Activated naive CD8-positive, alpha-beta T cell treated with anti-CD3 and anti-CD28 coated beads for 36 hours (primary cell): ENCODE measurements at regions not wholly inside any gene's neighbourhood (a gene's known extent, or its start where the extent isn't known, plus 50 kb on each side); places are given as distances from the start of the nearest gene placed in this dataset.

Source experiments
- DNase-seq: peaks from one replicate; pipeline ENCODE4 v3.0.0; 2021
- H3K27ac Mint-ChIP-seq: one replicate; pipeline ENCODE4 v1.8.0; 2022; ENCODE audit warnings: mild to moderate bottlenecking, moderate library complexity, mixed read lengths
- H3K27me3 Mint-ChIP-seq: one replicate; pipeline ENCODE4 v1.8.0; 2022; ENCODE audit warnings: mild to moderate bottlenecking, mixed read lengths
- H3K36me3 Mint-ChIP-seq: one replicate; pipeline ENCODE4 v1.8.0; 2021; ENCODE audit warnings: mild to moderate bottlenecking, mixed read lengths
- H3K4me1 Mint-ChIP-seq: one replicate; pipeline ENCODE4 v1.8.0; 2021; ENCODE audit warnings: mixed read lengths
- H3K4me3 Mint-ChIP-seq: one replicate; pipeline ENCODE4 v1.8.0; 2022; ENCODE audit warnings: mild to moderate bottlenecking, moderate library complexity, mixed read lengths
- H3K9me3 Mint-ChIP-seq: one replicate; pipeline ENCODE4 v1.8.0; 2022; ENCODE audit warnings: mixed read lengths

DNA sequence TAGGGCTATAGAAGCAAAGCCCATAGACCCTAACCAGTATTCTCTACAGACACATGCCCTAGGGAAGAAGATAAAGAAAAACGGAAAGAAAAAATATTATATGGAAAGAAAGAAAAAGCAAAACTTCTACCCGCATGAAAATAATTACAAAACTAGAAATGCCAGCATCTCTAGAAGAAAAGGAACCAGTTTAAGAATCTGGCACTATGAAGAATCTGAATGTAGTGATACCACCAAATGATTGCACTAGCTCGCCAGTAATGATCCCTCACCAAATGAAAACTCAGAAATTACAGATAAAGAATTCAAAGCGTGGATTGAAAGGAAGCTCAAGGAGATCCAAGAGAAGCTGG, 341.9 kb upstream of the GRIA1 start:
- Mint-ChIP-seq H3K4me1 (no peaks in the 10 kb centered on the region), H3K36me3 (no peaks in the 10 kb centered on the region), H3K27me3 (no peaks in the 10 kb centered on the region), H3K27ac (no peak overlapping the region), H3K9me3 (peaks cover 23% of the 10 kb centered on the region), H3K4me3 (no peak overlapping the region)
- no peak for DNase-seq

DNA sequence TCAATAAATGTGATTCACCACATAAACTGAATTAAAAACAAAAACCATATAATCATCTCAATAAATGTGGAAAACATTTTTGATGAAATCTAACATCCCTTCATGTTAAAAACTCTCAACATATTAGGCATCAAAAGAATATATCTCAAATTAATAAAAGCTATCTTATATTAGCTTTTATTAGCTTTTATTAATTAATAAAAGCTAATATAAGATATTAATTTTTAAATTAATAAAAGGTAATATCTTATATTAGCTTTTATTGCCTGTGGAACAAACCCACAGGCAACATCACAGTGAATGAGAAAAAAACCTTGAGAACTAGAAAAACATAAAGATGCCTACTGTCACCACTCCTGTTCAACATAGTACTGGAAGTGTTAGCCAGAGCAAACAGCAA, 338.9 kb upstream of the GRIA1 start:
- no peak overlapping the region for H3K4me3 Mint-ChIP-seq
- H3K36me3 Mint-ChIP-seq: no peaks in the 10 kb centered on the region
- no peaks in the 10 kb centered on the region for H3K27me3 Mint-ChIP-seq
- H3K9me3 Mint-ChIP-seq: peaks cover 16% of the 10 kb centered on the region
- H3K4me1 Mint-ChIP-seq: no peaks in the 10 kb centered on the region
- DNase-seq: no peak
- no peak overlapping the region for H3K27ac Mint-ChIP-seq

DNA sequence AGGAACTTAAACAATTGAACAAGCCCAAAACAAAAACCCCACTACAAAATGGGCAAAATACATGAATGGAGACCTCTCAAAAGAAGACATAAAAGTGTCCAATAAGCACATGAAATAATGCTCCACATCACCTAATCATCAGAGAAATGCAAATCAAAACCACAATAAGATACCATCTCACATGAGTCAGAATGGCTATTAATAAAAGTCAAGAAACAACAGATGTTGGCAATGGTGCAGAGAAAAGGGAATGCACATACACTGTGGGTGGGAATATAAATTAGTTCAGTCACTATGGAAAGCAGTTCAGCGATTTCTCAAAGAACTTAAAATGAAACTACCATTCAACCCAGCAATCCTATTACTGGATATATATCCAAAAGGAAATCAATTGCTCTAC, 337.4 kb upstream of the GRIA1 start:
- no peak overlapping the region for H3K4me3 Mint-ChIP-seq
- H3K36me3 Mint-ChIP-seq: no peaks in the 10 kb centered on the region
- H3K27me3 Mint-ChIP-seq: no peaks in the 10 kb centered on the region
- no peak overlapping the region for H3K27ac Mint-ChIP-seq
- H3K4me1 Mint-ChIP-seq: no peaks in the 10 kb centered on the region
- peaks cover 16% of the 10 kb centered on the region for H3K9me3 Mint-ChIP-seq
- DNase-seq: no peak

DNA sequence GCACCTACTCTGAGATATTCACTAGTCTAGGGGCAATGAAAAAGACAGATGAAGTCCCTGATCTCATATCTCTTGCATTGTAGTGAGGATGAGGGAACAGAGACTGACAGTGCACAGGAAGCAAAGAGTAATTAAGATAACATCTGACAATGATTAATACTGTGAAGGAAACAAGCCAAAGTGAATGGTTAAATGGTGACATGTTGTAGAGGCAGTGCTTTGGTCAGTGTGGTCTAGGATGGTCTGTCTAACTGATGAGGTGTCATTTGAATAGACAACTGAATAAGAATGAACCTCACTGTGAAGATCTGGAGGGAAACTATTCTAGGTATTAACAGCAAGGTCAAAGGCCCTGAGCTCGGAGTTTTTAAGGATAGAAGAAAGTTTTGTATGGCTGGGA, 333.3 kb upstream of the GRIA1 start:
- no peak overlapping the region for H3K4me3 Mint-ChIP-seq
- H3K27ac Mint-ChIP-seq: no peak overlapping the region
- no peaks in the 10 kb centered on the region for H3K27me3 Mint-ChIP-seq
- no peaks in the 10 kb centered on the region for H3K36me3 Mint-ChIP-seq
- no peaks in the 10 kb centered on the region for H3K4me1 Mint-ChIP-seq
- no peak for DNase-seq
- no peaks in the 10 kb centered on the region for H3K9me3 Mint-ChIP-seq

DNA sequence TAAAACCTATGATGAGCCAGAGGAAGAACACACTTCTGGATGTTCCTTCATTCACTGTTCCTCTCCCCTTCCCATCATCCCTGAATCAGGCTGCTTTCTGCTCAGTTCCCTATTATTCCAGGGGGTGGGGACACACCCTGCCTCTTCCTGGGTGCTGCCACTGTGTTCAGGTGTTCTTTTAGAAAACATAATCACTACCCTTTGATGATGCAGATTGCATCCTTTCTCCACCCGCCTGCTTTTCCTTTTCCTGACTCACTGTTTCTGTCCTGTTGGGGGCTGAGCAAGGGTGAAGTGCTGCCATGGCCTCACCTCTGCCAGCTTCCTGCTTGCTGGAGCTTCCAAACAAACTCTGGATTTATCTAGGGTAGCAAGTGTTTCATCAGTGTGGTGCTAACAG, 331.9 kb upstream of the GRIA1 start:
- Mint-ChIP-seq H3K36me3 (no peaks in the 10 kb centered on the region), H3K4me1 (no peaks in the 10 kb centered on the region), H3K27ac (no peak overlapping the region), H3K27me3 (no peaks in the 10 kb centered on the region), H3K9me3 (no peaks in the 10 kb centered on the region), H3K4me3 (no peak overlapping the region)
- DNase-seq: no peak

DNA sequence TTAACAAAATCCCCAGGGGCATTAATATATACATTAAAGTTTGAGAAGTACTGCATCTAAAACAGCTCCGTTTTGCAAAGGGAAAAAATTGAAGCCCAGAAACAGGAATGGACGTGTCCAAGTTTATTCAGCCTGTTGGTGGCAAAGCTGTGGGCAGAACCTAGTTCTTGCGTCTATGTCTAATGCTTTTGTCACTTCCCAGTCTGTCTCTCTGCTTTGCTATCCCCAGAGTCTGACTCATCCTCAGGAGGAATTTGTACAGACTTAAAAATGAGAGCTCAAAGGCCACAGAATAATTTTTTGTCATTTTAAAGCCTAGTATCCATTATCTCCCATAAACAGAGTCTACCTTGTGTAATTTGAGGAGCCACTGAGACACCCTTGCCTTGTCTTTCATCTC, 330.9 kb upstream of the GRIA1 start:
- no peak for DNase-seq
- no peak overlapping the region for H3K4me3 Mint-ChIP-seq
- no peak overlapping the region for H3K27ac Mint-ChIP-seq
- no peaks in the 10 kb centered on the region for H3K27me3 Mint-ChIP-seq
- no peaks in the 10 kb centered on the region for H3K9me3 Mint-ChIP-seq
- H3K4me1 Mint-ChIP-seq: no peaks in the 10 kb centered on the region
- H3K36me3 Mint-ChIP-seq: no peaks in the 10 kb centered on the region

DNA sequence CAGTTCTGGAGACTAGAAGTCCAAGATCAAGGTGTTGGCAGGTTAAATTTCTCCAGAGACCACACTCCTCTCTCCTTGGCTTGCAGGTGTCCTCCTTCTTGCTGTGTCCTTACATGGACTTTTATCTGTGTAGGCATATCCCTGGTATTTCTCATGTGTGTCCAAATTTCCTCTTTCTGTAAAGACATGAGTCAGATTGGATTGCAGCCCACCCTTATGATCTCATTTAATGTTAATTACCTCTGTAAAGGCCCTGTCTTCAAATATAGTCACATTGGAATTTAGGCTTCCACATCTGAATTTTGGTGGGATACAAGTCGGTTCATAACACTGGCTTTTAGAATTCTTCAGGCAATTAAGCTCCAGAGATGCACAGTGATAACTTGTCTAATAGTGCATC, 322.2 kb upstream of the GRIA1 start:
- H3K4me3 Mint-ChIP-seq: no peak overlapping the region
- H3K27me3 Mint-ChIP-seq: no peaks in the 10 kb centered on the region
- no peak for DNase-seq
- no peak overlapping the region for H3K27ac Mint-ChIP-seq
- peaks cover 4% of the 10 kb centered on the region for H3K9me3 Mint-ChIP-seq
- H3K36me3 Mint-ChIP-seq: no peaks in the 10 kb centered on the region
- H3K4me1 Mint-ChIP-seq: no peaks in the 10 kb centered on the region

DNA sequence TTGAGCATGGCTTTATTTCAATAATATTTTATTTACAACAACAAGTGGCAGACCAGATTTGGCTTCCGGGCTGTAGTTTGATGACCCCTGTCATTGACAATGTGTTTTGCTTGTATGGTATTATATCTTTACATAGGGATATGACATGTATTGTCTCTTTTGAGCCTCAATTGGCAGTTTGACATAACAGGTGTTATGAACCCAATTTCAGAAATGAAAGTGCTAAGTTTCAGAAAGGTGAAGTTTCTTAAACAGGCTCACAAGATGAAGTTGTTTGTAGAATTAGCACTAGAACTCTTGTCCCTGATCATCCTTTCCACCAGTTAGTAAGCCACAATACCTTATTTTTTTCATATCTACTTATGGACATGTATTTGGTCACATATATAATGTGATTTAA, 303.0 kb upstream of the GRIA1 start:
- DNase-seq: no peak
- Mint-ChIP-seq H3K4me3 (no peak overlapping the region), H3K27me3 (no peaks in the 10 kb centered on the region), H3K4me1 (no peaks in the 10 kb centered on the region), H3K36me3 (no peaks in the 10 kb centered on the region), H3K27ac (no peak overlapping the region), H3K9me3 (peaks cover 3% of the 10 kb centered on the region)

DNA sequence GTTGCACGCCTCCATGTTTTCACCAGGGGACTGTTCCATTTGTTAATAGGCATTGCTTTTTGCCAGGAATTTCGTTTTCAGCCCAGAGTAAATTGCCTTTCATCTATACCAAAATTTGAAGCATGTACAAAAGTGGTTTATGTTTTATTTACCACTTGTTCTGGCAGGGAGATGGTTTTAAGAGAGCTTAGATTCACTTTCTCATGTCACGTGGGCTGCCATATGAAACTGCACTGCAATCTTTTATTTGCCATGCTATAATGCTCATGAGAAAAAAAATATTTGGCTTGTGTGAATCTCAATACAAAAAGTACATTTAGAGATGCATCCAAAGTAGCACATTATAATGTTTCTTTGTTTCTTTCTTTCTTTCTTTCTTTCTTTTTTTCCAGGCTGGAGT, 284.1 kb upstream of the GRIA1 start:
- H3K36me3 Mint-ChIP-seq: no peaks in the 10 kb centered on the region
- DNase-seq: no peak
- H3K27me3 Mint-ChIP-seq: no peaks in the 10 kb centered on the region
- H3K9me3 Mint-ChIP-seq: peaks cover 2% of the 10 kb centered on the region
- H3K4me1 Mint-ChIP-seq: no peaks in the 10 kb centered on the region
- H3K27ac Mint-ChIP-seq: no peak overlapping the region
- H3K4me3 Mint-ChIP-seq: no peak overlapping the region

DNA sequence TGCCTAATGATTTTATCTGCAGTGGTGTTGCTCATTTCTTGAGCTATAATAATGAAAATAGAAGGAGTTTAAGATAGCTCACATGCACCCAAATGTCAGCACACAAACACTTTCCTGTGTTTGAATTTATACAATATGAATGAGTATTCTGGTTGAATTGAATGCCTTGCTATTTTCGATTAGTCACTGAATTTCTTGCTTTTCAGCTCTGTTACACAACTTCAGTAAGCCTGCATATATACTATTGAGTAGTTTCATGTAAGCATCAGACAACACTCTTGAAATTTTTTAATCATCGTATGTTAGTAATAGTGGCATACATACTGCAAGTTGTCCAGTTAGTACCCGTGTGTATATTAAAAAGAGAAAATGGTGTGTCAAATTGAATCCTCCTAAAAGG, 281.5 kb upstream of the GRIA1 start:
- Mint-ChIP-seq H3K27me3 (no peaks in the 10 kb centered on the region), H3K4me3 (no peak overlapping the region), H3K36me3 (no peaks in the 10 kb centered on the region)

DNA sequence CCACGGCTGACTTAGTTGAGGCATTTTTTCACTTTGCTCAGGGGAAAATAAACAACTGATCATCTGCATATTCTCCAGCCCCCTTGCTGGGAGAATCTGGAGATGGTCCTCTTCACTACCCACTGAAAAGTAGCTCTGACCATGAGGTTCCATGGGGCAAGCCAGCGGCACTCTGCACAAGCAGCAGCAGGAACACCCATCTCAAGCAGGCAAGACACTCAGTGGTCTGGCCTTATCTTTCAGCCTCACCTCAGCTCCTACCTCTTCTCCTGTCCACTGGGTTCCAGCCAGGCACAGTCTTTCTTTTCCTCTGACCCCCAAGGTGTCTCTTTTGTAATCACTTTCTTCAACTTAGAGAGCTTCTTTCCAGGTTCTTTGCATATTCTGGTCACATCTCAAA, 280.8 kb upstream of the GRIA1 start:
- Mint-ChIP-seq H3K27ac (no peak overlapping the region), H3K27me3 (no peaks in the 10 kb centered on the region), H3K4me1 (no peaks in the 10 kb centered on the region), H3K4me3 (no peak overlapping the region), H3K9me3 (peaks cover 3% of the 10 kb centered on the region), H3K36me3 (no peaks in the 10 kb centered on the region)
- DNase-seq: no peak

More for the DNA sequence above, 281.5 kb upstream of the GRIA1 start:
- Mint-ChIP-seq H3K27ac (no peak overlapping the region), H3K9me3 (peaks cover under 1% of the 10 kb centered on the region), H3K4me1 (no peaks in the 10 kb centered on the region)
- DNase-seq: no peak

DNA sequence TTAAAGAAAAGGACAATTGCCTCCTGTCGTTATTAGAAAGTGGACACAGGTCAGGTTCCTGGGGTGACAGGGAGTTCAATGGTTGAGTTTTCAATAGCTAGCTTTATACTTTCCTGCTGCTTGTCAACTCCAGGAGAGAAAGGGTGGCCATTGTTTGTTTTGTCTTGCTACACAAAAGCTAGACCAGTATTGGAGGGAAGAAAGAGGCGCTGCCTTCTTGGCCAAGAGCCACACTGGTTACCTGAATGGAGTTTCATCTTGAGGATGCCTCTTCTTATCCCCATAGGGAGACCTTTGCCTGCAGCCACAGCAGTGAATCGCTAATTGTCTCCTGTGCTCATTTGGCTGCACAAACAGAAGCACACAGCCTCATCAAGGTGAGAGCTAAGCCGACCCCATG, 279.4 kb upstream of the GRIA1 start:
- H3K4me1 Mint-ChIP-seq: no peaks in the 10 kb centered on the region
- H3K9me3 Mint-ChIP-seq: peaks cover 8% of the 10 kb centered on the region
- no peak overlapping the region for H3K27ac Mint-ChIP-seq
- H3K4me3 Mint-ChIP-seq: no peak overlapping the region
- H3K27me3 Mint-ChIP-seq: no peaks in the 10 kb centered on the region
- no peak for DNase-seq
- no peaks in the 10 kb centered on the region for H3K36me3 Mint-ChIP-seq

DNA sequence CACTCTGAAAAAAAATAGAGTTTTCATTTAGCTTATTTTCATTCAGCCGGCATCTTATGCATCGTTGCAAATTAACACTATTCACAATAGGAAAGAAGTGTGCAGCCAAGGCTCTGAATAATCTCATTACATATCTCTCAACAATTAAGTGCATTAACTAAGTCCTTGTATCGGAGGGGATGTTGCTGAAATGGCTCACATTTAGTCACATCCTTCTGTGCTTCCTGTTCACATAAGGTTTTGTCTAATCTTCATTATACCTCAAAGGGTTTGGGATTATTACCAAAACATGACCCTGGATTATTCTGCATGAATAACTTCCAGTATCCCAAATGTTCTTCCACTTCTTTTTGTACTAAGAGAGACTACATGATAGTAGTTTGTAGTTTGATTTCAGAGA, 278.0 kb upstream of the GRIA1 start:
- peaks cover 16% of the 10 kb centered on the region for H3K9me3 Mint-ChIP-seq
- H3K36me3 Mint-ChIP-seq: no peaks in the 10 kb centered on the region
- DNase-seq: no peak
- no peaks in the 10 kb centered on the region for H3K27me3 Mint-ChIP-seq
- H3K27ac Mint-ChIP-seq: no peak overlapping the region
- no peak overlapping the region for H3K4me3 Mint-ChIP-seq
- H3K4me1 Mint-ChIP-seq: no peaks in the 10 kb centered on the region

DNA sequence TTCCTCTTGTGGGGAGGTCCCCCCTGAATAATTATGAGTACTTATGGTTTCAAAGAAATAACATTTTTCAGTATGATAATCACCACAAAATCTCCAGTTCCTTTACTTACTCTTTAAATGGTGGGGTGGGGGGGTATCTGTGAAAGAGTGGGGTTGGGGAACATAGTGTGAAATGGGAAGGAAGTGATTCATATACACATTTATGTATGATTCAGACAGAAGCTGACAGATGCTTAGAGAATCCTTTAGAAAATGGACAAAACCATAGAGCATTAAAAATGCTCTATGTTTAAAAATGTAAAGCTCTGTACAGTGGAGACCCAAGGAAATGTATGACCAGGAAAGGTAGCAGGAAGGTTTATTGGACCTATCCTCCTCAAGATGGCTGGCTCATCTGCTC, 267.5 kb upstream of the GRIA1 start:
- DNase-seq: no peak
- Mint-ChIP-seq H3K36me3 (no peaks in the 10 kb centered on the region), H3K9me3 (peaks cover 10% of the 10 kb centered on the region), H3K27ac (no peak overlapping the region), H3K4me3 (no peak overlapping the region), H3K4me1 (no peaks in the 10 kb centered on the region), H3K27me3 (no peaks in the 10 kb centered on the region)

DNA sequence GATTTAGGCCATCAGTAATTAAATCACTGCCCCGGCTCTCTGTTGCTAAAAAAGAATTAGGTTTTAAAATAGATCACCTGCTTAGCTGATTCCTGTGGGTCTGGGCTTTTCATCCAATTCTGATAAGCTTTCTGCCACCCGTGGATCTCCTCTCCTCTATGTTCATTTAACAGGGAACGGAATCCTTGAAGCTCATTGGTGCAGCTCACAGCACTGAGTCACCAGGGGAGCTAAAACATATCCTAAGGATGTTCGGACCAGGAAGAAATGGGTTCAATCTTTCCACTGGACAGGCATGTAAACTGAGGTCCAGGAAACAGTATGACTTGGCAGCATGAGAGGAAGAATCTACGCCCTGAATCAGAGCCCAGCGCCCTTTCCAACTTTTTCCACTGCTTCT, 267.1 kb upstream of the GRIA1 start:
- Mint-ChIP-seq H3K9me3 (peaks cover 10% of the 10 kb centered on the region), H3K27ac (no peak overlapping the region), H3K4me1 (no peaks in the 10 kb centered on the region), H3K27me3 (no peaks in the 10 kb centered on the region), H3K4me3 (no peak overlapping the region), H3K36me3 (no peaks in the 10 kb centered on the region)
- DNase-seq: no peak

DNA sequence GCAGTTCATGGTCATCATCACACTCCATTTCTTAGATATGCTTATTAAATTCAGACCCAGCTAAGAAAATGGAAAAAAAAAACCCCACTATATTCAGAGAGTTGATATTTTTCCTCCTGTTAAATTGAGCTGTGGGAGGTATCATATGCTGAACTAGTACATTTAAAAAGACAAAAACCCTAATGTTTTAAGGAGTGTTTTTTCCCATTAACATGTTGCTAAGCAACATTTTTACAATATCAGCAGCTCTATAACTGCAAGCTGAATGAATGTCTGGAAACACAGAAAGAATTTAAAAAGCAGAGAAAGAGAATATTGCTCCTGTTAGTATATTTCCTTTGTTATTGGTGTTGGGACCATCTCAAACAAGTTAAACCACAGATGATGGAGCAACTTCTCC, 265.8 kb upstream of the GRIA1 start:
- Mint-ChIP-seq H3K27ac (no peak overlapping the region), H3K27me3 (no peaks in the 10 kb centered on the region), H3K4me3 (no peak overlapping the region), H3K36me3 (no peaks in the 10 kb centered on the region), H3K4me1 (no peaks in the 10 kb centered on the region), H3K9me3 (peaks cover 12% of the 10 kb centered on the region)
- no peak for DNase-seq

DNA sequence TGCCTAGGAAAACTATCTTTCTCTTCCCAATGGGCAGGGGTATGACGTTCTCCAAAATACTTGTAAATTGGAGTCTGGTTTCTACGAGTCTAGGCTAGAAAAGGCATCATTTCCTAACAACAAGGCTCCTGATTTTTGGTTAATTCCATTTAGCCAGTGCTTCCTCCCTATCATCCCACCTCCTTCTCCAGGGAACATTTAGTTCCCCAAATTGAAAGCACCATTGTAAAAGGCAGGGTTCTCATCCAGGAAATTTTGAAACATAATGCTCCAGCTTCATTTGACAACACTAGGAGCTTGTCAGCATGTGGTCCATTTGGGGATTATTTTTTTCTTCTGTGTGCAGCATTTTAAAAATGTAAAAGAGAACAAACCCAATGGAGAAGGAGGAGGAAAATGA, 256.5 kb upstream of the GRIA1 start:
- Mint-ChIP-seq H3K36me3 (no peaks in the 10 kb centered on the region), H3K4me1 (no peaks in the 10 kb centered on the region), H3K27ac (no peak overlapping the region), H3K4me3 (no peak overlapping the region), H3K27me3 (no peaks in the 10 kb centered on the region), H3K9me3 (peaks cover 10% of the 10 kb centered on the region)
- DNase-seq: no peak
